Glomerular visceral epithelial cell (primary cell): ENCODE measurements at regions not wholly inside any gene's neighbourhood (a gene's known extent, or its start where the extent isn't known, plus 50 kb on each side); places are given as distances from the start of the nearest gene placed in this dataset.

Experiments used
- DNase-seq: peaks from one replicate; pipeline ENCODE4 v3.0.0-alpha.2; 2016; ENCODE audit errors: extremely low spot score

- no peak for DNase-seq
These were observed 70.4 kb upstream of the TAMM41 start for GRCh38 chr3:11917051-11917450.

GRCh38 chr3:11919390-11919789 is 72.7 kb upstream of the TAMM41 start:
- no peak for DNase-seq

DNA sequence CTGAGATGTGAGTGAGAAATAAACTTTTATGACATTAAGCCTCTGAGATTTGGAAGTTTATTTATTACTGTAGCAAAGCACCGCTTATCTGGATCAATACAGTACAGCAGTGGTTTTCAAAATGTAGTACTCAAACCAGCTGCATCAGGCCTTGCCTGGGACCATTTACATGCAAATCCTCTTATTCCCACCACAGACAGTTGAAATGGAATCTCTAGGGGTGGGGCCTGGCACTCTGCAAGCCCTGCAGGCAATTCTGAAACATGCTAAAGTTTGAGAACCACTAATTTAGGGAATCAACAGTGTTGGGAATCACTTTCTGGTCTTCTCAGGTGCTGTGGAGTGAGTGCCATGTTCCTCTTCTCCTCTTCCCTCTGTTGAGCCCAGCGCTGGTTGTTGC is 77.8 kb upstream of the TAMM41 start:
- no peak for DNase-seq

- DNase-seq = no peak
These were observed 75.8 kb upstream of the SYN2 start for GRCh38 chr3:11928381-11928780.

GRCh38 chr3:11929531-11929930 is 74.7 kb upstream of the SYN2 start:
- no peak for DNase-seq

DNA sequence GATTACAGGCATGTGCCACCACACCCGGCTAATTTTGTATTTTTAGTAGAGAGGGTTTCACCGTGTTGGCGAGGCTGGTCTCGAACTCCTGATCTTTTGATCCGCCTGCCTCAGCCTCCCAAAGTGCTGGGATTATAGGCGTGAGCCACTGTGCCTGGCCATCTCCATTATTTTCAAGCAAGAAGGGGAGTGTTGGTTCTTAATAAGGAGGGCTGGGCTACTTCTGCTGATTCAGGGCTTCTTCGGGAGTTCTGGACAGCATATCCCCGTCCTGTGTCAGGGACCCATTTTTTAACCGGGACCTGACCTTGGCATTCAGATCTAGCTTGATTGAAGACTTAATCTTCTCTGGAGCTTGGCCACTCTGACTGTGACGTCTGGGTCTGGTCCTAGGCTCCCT is 74.1 kb upstream of the SYN2 start:
- DNase-seq = no peak

- DNase-seq = no peak
These were observed 71.6 kb upstream of the SYN2 start for GRCh38 chr3:11932636-11933035.

GRCh38 chr3:11933529-11933928 is 70.7 kb upstream of the SYN2 start:
- no peak for DNase-seq

DNA sequence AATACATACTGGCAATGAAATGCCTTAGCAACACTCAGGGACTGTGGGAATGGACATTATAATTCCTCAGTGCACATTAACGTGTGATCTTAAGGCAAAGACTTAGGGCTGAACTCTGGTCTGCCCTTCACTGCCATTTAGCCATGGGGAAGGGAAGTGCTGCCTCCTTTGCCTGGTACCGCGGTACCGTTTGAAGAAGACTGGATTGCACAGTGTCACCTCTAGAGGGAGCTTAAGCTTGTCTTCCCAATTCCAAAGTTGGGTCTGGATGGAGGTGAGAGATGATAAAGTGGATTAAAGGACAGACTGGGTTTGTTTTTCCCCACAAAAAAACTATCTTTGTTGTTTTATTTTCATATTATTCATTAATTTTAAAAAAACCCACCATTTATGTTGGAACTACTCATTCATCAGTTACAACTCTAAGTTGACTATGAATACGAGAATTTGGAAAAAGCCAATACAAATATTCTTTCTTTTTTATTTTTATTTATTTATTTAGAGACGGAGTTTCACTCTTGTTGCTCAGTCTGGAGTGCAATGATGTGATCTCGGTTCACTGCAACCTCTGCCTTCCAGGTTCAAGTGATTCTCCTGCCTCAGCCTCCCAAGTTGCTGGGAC is 60.0 kb upstream of the SYN2 start:
- peak; percentile 15 for DNase-seq

DNA sequence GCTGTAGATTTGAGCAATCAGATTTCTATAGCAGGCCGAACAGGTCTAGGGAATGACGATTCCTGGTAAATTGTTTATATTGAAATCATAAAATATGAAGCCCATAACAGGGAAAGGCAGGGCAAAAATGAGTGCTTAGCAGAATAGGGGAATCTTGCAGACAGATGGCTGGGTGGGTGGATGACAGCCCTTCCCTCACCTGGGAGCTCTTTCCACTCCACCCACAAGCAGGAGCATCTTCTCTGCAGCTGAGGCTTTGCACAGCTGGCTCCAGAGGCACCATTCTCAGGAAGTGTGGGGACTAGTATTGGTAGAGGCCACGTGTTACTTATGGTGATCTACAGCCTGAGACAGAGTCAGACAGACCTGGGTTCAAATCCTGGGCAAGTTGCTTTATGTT is 55.9 kb upstream of the SYN2 start:
- no peak for DNase-seq

DNA sequence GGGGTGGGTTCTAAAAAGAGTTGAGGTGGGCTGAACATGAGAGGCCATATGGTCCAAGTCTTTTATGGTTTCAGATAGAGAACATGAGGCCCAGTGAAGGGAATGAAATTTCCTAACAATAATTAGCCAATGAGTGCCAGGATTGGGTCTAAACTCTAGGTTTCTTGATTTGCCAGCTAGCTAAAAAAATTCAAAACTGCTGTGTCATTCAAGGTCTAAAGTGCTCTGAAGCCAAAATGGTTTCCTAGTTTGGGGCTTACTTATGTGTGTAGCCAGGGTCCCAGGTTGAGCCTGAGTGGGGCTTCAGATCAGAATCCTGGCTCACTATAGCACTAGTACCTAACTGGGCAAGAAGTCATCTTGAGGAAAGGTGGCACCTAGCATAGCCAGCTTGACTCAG is 55.3 kb upstream of the SYN2 start:
- no peak for DNase-seq

- DNase-seq = no peak
These were observed 54.8 kb upstream of the SYN2 start for GRCh38 chr3:11949351-11949750.

- DNase-seq = no peak
These were observed 53.6 kb upstream of the SYN2 start for GRCh38 chr3:11950576-11950975.

- DNase-seq = no peak
These were observed 50.8 kb upstream of the SYN2 start for GRCh38 chr3:11953350-11953749.

- no peak for DNase-seq
These were observed 50.4 kb upstream of the SYN2 start for GRCh38 chr3:11953778-11954177.

- no peak for DNase-seq
These were observed 49.8 kb upstream of the SYN2 start for GRCh38 chr3:11954312-11954934.
